ENCODE measurements at regions not wholly inside any gene's neighbourhood (a gene's known extent, or its start where the extent isn't known, plus 50 kb on each side); places are given as distances from the start of the nearest gene placed in this dataset.

DNA sequence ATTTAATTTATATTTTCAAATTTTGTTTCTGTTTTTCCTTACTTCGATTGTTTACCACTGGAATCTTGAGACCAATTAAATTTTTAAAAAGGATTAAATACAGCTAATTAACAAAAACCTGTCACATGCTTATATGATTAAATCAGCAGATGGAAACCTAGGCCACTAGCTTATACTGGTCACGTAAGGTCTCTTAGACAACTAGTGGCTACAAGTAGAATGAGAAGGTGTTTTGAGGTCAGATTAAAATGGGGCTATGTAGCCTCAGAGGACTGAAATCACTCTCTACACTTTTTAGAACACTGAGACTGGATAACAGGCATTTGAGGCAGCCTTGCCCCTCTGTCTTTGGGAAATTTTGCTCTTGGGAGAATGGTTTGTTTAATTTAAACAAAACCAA lies 246.5 kb upstream of the ONECUT1 start:
- TF ChIP-seq, protein P1, sequence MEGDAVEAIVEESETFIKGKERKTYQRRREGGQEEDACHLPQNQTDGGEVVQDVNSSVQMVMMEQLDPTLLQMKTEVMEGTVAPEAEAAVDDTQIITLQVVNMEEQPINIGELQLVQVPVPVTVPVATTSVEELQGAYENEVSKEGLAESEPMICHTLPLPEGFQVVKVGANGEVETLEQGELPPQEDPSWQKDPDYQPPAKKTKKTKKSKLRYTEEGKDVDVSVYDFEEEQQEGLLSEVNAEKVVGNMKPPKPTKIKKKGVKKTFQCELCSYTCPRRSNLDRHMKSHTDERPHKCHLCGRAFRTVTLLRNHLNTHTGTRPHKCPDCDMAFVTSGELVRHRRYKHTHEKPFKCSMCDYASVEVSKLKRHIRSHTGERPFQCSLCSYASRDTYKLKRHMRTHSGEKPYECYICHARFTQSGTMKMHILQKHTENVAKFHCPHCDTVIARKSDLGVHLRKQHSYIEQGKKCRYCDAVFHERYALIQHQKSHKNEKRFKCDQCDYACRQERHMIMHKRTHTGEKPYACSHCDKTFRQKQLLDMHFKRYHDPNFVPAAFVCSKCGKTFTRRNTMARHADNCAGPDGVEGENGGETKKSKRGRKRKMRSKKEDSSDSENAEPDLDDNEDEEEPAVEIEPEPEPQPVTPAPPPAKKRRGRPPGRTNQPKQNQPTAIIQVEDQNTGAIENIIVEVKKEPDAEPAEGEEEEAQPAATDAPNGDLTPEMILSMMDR (IDR thresholded peaks at IDR 0.05) = no peak
- no peak for TF ChIP-seq POLR2A (IDR thresholded peaks at IDR 0.05)

Data from uterus (tissue), 2 donors.